GM13976 (cell line): ENCODE measurements at regions not wholly inside any gene's neighbourhood (a gene's known extent, or its start where the extent isn't known, plus 50 kb on each side); places are given as distances from the start of the nearest gene placed in this dataset.

Source experiments
- DNase-seq: peaks from one replicate; pipeline ENCODE4 v3.0.0; 2012; ENCODE audit warnings: low spot score
- CTCF ChIP-seq: IDR thresholded peaks from 2 replicates; pipeline ENCODE4 v1.5.1; 2012; ENCODE audit warnings: borderline replicate concordance, mild to moderate bottlenecking; ENCODE audit not compliant: insufficient read depth; ENCODE audit errors: extremely low read depth, missing control alignments, control extremely low read depth
- in situ Hi-C: fragments of 300-500 bp; cut with MboI; formaldehyde crosslinking; loops from one replicate; pipeline ENCODE4 v1.12.0; 2022; ENCODE audit warnings: low sequenced_read_pairs, mixed read lengths, inconsistent platforms; ENCODE audit not compliant: unreplicated experiment

- in situ Hi-C loops = no loop called here
- TF ChIP-seq CTCF = no peak
- no peak for DNase-seq
Observed at GRCh38 chr12:24027352-24027751, 77.9 kb upstream of the SOX5 start.

- TF ChIP-seq CTCF = peak; percentile 26
- in situ Hi-C loops = no loop called here
- no peak for DNase-seq
Observed at GRCh38 chr12:24025153-24025798, 75.8 kb upstream of the SOX5 start.

GRCh38 chr12:24023081-24023480 is 73.6 kb upstream of the SOX5 start:
- in situ Hi-C loops = no loop called here
- no peak for TF ChIP-seq CTCF
- no peak for DNase-seq

GRCh38 chr12:24021164-24021502 is 71.7 kb upstream of the SOX5 start:
- in situ Hi-C loops = no loop called here

GRCh38 chr12:24020397-24021163 is 71.1 kb upstream of the SOX5 start:
- TF ChIP-seq CTCF = no peak
- DNase-seq = no peak
- in situ Hi-C loops = no loop called here

More at GRCh38 chr12:24021164-24021502, 71.7 kb upstream of the SOX5 start:
- TF ChIP-seq CTCF = no peak
- no peak for DNase-seq

GRCh38 chr12:24015833-24016160 is 66.3 kb upstream of the SOX5 start:
- TF ChIP-seq CTCF = no peak
- in situ Hi-C loops = no loop called here
- no peak for DNase-seq
